ENCODE measurements at regions not wholly inside any gene's neighbourhood (a gene's known extent, or its start where the extent isn't known, plus 50 kb on each side); places are given as distances from the start of the nearest gene placed in this dataset.

DNA sequence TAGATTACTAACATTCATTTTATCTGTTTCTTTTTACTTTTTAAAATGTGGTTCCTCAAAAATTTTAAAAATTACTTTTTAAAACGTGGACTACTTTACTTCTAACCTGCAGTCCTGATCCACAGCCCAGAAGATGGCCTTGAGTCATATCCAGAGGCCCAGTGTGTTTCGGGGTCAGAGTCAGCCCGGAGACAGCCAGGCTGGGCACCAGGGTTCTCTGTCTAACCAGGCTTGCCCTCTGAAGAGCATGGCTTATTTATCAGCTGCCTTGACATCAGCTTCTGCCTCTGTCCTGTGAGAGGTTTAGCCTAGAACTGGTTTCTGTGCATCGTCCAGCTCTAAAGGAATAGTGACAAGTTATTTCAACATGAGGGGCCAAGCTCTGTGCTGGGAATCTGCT, 332.0 kb downstream of the FGF9 start:
- TF ChIP-seq, protein P1, sequence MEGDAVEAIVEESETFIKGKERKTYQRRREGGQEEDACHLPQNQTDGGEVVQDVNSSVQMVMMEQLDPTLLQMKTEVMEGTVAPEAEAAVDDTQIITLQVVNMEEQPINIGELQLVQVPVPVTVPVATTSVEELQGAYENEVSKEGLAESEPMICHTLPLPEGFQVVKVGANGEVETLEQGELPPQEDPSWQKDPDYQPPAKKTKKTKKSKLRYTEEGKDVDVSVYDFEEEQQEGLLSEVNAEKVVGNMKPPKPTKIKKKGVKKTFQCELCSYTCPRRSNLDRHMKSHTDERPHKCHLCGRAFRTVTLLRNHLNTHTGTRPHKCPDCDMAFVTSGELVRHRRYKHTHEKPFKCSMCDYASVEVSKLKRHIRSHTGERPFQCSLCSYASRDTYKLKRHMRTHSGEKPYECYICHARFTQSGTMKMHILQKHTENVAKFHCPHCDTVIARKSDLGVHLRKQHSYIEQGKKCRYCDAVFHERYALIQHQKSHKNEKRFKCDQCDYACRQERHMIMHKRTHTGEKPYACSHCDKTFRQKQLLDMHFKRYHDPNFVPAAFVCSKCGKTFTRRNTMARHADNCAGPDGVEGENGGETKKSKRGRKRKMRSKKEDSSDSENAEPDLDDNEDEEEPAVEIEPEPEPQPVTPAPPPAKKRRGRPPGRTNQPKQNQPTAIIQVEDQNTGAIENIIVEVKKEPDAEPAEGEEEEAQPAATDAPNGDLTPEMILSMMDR (IDR thresholded peaks at IDR 0.05; ENCODE audit: insufficient read depth, low read depth, low read length): no peak
- no peak for TF ChIP-seq EZH2 (IDR thresholded peaks at IDR 0.05; ENCODE audit: insufficient read depth, low read length)
